Activated CD4-positive, alpha-beta T cell treated with anti-CD3 and anti-CD28 coated beads, Interleukin-2, amount 50 U/mL, for 4 hours (primary cell): ENCODE measurements at regions not wholly inside any gene's neighbourhood (a gene's known extent, or its start where the extent isn't known, plus 50 kb on each side); places are given as distances from the start of the nearest gene placed in this dataset.
"Not testable (repeated sequence)": the region's sequence is repeated elsewhere in the genome, so short reads cannot be mapped to it uniquely, and the experiment has no call there.

Experiments
- DNase-seq, 2 experiments: peaks; one replicate each; pipeline ENCODE4 v3.0.0-alpha.2; 2020

DNA sequence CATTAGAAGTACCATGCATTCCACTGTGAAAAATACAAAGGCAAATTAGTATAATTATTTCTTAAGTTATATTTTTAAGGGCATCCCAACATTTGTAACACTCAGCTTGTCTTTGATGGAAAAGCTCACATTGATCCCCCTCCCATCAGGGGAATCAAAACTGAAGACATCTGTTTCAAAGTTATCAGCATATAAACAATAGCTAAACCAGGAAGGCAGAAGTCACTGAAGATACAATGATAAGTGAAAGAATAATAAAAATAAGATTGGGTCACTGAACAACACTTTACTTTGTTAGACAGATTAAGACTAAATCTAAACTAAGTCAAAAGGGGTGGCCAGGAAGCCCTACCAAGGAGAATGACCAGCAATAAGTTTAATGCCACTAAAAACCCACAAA lies 801.9 kb upstream of the ACO1 start:
- no peak for DNase-seq

DNA sequence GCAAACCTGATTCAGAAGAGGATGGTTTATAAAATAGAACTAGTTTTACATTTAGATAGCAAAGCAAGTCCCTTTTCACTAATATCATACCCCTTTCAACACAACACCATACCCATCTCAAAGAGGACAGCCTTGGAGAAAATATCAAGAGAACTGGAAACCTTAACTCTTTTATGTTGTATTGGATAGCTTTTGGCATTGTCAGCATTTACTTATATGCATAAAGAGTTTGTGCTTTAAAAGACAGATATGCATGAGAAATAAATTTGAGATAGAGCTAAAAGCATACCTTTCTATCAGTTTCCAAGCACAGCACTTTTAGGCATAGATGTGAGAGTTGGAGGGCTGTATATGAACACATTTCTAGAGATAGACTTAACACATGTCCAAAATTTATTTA lies 799.3 kb upstream of the ACO1 start:
- no peak for DNase-seq

DNA sequence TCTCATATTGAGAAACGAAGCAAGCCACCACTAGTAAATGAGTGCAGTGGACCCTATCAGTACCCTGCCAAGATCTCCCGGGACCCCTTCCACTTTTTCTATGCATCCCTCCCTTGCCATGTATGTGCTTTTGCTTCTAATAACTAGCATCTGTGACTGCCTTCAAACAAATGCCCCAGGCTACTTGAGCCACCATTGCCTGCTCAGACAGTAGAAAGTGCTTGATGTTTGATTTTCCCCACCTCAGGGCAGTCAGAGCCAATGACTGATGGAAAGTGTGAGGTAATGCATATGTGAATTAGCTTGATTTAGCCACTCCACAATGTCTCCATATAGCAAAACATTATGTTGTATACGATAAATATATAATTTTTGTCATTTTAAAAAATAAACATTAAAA lies 797.3 kb upstream of the ACO1 start:
- DNase-seq = no peak

DNA sequence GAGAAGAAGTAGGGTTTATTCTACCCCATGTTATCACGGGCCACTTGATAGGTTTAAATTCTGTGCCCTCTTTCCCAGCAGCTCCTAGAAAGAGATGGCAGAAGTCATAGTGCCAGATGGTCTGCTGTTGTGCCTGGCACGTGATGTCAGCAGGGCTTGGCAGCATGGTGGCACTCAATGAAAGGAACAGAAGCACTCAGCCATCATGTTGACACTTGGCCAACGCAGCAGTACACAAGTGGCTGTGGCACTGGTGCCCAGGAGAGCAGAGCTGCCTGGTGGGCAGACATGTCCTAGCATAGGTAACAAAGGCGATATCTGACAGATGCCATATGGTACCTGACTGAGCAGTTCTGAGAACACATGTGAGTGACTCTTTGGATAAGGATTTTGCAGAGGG lies 796.4 kb upstream of the ACO1 start:
- no peak for DNase-seq

DNA sequence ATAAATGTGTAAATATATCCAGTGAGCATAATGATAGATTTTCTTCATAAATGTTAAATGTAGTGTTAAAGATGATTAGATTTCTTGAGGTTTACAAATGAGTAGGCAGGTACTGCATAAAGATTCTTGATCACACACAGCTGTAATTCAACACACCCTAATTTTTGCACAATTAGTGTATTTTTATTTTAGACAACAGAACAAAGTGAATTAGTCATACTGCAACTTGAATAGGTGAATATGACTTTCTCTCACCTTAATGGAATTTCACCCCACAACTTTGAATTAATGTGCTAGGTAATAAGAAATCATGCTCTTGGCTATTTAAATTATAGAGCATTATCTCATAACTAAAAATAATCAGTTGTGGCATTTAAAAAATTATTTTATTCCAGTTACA lies 795.7 kb upstream of the ACO1 start:
- no peak for DNase-seq

DNA sequence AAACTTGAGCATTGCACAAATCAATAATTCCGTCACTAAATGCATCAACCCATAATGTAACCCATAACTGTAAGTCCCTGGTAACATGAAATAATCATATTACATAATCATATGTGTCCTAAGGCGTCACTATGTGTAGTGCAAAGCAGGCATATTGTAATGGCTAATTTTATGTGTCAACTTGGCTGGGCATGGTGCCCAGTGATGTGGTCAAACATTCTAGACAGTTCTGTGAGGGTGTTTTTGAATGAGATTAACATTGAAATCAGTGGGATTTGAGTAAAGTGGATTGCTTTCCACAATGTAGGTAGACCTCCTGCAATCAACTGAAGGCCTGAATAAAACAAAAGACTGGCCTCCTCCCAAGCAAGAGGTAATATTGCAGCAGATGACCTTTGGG lies 794.4 kb upstream of the ACO1 start:
- no peak for DNase-seq

DNA sequence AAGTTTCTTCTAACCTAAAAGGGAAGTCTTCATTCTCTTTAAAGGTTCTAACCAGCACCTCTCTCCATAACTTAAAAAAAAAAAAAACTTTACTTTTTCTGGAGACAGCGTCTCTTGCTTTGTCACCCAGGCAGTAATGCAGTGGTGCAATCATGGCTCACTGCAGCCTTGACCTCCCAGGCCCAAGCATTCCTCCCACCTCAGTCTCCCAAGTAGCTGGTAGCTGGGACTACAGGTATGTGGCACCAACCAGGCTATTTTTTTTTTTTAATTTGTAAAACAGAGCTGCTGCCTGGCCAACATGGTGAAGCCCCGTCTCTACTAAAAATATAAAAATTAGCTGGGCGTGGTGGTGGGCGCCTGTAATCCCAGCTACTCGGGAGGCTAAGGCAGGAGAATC lies 787.4 kb upstream of the ACO1 start:
- not testable (repeated sequence) for DNase-seq

DNA sequence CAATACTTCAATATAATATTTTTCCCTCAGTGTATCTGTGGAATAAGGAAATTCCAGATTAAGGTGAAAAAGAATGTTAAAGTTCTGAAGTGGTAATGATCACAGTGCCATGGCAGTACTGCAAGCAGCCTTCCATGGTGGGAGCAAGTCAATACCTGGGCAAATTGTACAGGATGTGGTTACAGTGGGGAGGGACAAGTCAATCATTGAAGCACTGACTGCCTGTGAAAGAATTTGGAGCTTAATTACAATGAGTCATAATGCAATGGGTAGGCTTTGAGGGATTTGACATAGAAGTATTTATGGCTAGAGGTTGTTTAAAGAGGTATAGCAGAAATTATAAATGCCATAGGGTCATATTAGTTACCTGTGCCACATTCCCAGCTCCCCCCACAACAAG lies 786.5 kb upstream of the ACO1 start:
- no peak for DNase-seq

DNA sequence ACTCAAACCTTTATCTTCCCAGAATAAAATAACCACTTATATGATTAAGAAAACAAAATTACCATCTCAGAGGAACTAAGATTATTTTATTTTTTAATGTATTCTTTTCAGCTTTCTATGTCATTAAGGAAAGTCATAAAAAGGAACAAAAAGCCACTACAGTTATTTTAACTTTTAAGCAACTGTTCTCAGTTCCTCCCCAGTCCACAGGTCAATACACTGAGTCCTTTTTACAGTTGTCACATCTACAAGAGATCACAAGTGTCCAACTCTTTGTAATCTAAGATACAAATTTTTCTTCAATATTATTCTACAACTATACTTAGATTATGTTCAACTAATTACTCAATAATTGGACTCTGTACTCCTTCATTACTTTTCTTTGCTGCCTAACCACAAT lies 782.8 kb upstream of the ACO1 start:
- no peak for DNase-seq

DNA sequence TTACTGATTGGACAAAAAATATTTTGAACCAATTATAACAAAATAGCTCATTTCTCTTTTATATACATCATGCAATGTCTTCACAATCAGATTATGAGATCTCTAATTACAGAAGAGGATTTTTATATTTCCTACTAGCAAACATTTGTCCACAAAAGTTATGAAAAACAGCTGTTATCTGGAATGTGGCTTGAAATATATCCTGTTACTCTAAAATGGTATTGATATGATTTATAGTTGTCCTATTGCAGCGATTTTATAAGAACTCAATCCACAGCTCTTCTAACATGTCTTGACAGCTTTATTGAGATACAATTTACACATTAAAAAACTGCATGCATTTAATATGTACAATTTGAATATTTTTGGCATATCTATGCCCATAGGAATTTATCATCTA lies 779.9 kb upstream of the ACO1 start:
- no peak for DNase-seq

DNA sequence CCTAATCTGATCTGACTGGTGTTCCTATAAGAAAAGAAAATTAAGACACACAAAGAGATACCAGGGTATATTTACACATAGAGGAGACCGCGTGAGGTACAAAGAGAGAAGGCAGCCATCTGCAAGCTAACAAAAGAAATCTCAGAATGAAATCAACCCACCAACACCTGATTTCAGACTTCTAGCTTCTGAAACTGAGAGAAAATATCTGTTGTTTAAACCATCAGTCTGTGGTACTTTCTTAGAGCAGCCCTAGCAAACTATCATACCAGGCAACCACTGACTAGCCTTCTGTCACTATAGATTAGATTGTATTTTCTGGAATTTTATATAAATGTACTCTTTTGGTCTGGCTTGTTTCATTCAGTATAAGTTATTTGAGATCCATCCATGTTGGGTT lies 779.3 kb upstream of the ACO1 start:
- no peak for DNase-seq

DNA sequence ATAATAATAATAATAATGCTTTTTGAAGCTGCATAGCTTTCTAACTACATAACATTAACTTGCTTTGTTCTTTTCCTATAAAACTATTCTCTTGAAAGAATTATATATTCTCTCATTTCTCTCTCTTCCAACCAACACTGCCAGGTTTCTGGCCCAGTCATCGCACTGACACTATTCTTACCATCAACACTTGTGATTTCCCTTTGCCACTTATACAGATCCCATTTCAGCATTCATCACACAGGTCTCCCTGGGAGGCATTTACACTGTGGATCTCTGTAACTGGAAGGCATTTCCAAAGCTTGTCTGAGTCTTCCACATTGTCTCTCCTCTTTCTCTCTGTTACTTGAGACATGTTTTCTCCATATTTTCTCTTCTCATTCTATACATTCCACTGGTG lies 777.8 kb upstream of the ACO1 start:
- DNase-seq = no peak

DNA sequence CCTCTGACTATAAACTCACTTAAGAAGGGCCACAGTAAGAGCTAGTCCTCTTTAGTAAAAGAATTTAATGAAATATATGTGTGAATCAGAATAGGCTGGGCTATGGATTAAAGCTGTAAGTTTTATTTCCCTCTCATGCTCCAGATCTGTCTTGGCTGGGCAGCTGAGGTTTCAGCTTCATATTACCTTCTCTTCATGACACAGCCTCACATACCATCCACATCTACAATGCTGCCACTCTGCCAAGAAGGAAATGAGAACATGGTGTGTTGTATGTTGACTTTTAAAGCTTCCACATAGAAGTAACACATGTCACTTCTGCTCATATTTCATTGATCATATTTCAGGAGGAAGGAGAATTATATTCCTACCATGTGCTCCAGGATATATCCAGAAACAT lies 776.0 kb upstream of the ACO1 start:
- DNase-seq = no peak

DNA sequence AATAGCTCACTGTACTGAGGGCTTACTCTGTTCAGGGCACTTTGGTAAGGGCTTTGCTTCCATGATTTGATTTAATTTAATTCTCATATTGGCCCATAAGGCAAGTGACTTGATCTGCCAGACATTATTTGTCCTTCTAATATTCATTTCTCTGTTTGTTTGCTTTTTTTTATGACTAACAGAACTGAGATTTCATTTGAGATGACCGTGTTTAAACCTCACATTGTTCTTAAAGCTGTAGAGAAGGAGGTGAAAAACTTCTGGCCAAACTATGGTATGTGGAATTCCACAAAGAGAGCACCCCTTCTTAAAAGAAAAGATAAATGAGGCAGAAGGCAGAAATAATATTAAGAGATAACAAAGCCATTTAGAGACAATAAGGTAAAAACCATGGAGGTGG lies 775.6 kb upstream of the ACO1 start:
- no peak for DNase-seq

DNA sequence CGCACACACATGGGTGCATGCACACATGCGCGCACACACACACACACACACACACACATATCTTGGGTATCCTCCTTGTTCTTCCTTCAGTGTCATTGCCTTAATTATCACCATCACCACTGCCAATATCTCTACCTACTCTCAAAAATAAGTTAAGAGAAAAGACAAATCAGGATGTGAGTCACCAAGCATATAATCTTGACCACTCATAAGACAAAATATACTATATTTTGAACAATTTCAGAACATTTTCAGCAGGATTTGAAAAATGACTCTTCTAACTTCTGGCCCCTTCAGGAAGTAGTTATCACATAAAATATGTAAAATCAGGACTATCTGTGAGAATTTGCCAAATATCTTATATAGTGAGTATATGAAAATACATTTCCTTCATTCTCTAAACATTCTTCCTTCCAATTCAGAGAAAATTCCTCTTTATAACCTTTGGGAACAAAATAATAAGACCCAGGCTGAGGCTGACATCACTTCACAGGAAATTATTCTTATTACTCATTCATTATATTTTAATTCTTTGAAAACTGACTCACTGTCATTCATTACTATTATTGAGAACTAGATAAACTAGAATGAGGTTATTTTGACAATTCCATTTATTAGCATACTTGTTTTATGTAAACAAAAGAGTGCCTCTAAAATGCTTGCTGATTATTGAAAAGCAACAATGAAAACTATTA lies 772.0 kb upstream of the ACO1 start:
- DNase-seq = no peak

DNA sequence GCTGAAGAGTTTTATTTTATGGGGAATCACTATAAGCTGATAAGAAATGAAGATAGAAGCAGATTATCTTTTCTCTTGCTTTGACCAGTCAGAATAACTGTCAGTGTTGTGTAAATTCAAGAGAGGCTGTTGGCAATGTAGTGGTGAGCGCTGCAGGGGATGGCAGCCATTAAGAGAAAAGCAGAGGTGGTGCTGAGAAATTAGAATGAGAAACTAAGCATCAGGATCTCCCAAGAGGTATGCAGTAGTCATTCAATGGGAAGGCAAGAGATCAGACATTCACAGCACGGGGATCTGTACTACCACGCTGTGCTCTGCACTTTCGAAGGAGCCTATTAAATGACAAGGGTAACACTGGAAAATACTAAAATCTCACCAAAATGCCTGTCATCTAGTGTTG lies 768.5 kb upstream of the ACO1 start:
- no peak for DNase-seq

DNA sequence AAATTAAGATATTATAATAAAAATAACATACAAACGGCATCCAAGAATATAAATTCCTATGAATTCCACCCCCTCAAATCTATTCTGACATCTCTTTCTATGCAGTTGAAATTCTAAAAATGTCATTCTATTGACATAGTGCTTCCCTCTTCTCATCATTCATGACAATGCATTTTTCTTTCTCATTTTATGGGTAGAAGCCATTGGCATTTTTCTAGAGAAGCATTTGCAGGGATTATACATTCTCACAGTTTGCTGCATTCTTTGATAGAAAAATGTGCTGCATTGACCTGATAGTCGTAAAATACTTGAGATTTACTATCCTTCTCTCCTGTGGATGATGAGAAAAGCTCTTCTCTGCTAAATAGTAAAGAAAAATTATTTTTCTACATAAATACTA lies 760.9 kb upstream of the ACO1 start:
- DNase-seq = no peak

DNA sequence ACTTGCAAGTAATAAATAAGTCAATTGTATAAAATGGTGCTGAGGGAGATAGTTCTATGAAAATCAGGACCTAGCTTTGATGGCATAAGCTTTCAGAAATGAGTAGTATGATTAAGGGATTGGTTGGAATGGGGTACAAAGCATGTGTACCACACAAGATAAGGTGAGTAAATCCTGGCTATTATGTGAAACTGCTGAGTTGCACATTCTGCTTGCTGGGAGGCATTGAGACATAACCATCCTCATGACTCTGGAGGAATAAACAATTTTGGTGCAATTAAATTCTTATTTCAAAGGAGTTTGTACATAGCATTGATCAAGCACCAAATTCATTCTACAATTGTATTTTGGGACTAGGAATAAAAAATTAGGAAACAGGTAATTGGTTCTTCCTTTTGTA lies 755.2 kb upstream of the ACO1 start:
- no peak for DNase-seq

DNA sequence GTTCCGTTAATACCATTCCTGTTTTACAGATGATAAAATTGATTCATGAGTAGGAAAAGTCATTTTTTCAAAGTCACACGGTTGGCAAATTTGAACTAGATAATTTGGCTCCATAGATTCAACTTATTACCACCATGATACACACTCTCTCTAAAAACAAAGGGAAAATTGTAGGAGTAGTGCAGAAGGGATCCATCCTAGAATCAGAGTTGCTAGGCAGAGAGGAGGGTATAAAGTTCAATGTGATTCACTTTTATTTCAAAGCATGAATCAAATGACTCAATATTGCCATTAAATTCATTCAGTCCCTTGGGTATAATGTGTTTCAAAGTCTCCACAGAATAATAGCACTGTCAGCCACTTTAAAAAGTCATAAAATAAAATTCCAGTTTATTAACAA lies 747.2 kb upstream of the ACO1 start:
- DNase-seq = no peak

DNA sequence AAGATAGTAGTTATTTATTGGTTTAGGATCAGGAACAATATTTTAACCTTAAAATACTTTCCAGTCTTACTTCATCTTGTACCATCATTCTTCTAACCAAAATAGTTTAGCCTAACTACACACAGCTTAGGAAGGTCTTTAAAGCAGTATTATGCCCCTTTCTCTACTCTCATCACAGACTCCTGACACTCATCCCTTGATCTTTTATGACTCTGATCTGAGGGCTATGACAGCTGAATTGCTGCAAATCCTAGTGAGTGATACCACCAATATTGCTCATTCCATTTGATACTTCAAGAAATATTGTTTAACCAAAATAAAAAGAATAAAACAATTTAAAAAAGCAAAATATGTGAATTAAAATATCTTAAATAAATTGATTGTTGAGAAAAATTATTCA lies 746.6 kb upstream of the ACO1 start:
- DNase-seq = no peak

DNA sequence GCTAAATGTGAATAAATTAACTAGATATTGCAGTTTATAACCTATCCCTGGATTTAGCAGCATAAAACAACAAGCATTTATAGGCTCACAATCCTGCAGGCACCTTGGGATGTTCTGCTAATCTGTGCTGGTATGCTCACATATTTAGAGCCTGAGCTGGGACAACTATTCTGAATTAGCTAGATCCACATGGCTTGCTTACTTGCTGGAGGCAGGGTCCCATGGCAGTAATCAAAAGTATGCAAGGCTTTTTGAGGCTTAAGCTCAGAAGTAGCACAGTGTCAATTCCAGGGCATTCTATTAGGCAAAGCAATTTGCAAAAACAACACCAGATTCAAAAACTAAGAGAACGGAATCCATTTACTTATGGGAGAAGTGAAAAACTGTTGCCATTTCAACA lies 745.0 kb upstream of the ACO1 start:
- no peak for DNase-seq

DNA sequence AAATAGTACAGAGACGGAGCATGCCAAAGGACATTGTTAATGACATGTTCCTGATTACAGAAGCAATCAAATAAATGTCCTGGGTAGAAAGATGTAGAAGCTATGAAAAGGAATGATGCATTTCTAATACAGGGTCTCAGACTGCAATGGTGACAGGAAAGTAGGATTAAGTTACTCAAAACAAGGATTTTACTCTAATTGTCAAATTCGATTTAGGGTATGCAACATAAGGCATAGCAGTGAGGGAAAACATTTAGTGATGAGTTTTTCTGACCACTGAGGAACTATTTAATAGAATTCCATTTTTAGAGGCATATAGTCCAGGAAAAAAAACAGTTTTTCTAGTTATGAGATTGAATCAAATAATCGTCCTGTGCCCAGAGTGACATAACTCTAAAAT lies 715.1 kb upstream of the ACO1 start:
- no peak for DNase-seq

DNA sequence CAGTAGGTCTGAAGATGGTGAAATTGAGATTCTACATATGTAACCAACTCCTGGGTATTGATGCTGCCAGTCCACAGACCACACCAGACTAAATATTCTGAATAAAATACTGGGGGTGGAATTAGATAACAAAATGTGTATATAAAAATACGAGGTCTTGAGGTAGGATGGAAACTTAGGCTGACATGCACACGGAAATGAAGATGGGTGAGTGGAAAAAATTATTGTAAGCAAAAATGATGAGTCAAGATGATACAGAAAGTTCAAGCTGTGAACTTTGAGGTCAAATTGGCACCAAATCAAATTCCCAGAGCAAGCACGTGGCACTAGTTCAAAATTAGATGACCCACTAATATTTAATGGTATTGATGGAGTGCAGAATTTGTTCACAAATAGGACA lies 713.4 kb upstream of the ACO1 start:
- DNase-seq = no peak

DNA sequence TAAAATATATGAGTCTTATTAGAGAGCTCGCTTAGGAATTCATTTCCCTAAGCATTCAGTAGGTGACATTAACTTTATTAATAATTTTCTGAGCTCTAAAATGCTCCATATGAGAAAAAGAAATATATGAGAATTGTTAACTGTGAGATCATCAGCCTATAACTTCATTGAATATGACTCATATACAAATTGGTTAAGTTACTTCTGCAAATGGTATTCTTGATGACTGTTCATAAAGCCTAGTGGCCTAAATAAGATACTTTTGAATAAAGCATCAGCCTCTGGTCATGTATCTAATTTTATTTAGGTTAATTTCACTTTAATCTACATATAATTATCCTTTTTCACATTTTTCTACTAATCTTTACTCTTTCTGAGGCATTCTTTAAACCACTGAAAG lies 710.2 kb upstream of the ACO1 start:
- DNase-seq = no peak

DNA sequence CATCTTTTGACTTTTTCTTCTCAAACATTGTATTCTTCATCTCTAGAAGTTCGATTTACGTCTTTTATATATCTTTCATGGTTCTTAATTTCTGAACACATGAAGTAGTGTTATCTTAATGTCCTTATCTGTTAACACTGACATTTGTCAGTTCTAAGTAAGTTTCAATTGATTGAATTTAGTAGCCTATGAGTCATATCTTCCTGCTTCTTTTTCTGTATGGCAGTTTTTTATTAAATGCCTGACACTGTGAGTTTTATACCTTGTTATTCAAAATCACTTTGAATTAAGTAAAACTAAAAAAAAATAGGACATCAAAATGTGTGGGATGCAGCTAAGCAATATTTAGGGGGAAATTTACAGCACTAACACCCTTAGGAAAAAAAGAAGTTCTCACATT lies 707.0 kb upstream of the ACO1 start:
- no peak for DNase-seq

DNA sequence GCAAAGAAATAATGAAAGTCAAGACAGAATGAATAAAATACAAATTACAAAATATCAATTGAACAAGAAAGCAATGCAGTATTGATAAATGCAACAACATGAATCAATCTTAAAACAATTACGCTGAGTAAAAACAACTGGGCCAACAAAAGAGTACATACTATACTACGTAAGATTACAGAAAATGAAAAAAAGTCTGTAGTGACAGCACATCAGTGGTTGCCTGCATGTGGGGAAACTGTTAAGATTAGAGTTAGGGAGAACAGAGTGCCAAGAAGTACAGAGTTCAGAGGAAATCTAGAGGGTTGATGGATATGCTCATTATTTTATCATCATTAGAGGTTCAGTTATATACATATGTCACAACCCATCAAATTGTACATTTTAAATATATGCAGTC lies 706.6 kb upstream of the ACO1 start:
- no peak for DNase-seq
